Cardiac fibroblast (primary cell): ENCODE measurements at regions not wholly inside any gene's neighbourhood (a gene's known extent, or its start where the extent isn't known, plus 50 kb on each side); places are given as distances from the start of the nearest gene placed in this dataset.
A peak's percentile ranks its signal among the peaks of the same experiment; 100 is the strongest.

ENCODE experiments used
- DNase-seq, 2 donors: peaks; one replicate each; pipeline versions ENCODE4 v3.0.0 to v3.0.0-alpha.2; 2010; ENCODE audit warnings: low read depth in 2 of 2
- H3K4me3 ChIP-seq, 2 donors: replicated peaks in 1 of 2; 1 replicate in 1 of 2; 2 replicates in 1 of 2; pipeline ENCODE4 v1.5.1; 2011; ENCODE audit warnings: low read depth in 2 of 2, low read length in 2 of 2, mild to moderate bottlenecking in 2 of 2, moderate library complexity in 1 of 2
- CTCF ChIP-seq: IDR thresholded peaks from one replicate; pipeline ENCODE4 v1.5.1; 2011; ENCODE audit warnings: low read depth, mild to moderate bottlenecking, low read length, inconsistent platforms

DNA sequence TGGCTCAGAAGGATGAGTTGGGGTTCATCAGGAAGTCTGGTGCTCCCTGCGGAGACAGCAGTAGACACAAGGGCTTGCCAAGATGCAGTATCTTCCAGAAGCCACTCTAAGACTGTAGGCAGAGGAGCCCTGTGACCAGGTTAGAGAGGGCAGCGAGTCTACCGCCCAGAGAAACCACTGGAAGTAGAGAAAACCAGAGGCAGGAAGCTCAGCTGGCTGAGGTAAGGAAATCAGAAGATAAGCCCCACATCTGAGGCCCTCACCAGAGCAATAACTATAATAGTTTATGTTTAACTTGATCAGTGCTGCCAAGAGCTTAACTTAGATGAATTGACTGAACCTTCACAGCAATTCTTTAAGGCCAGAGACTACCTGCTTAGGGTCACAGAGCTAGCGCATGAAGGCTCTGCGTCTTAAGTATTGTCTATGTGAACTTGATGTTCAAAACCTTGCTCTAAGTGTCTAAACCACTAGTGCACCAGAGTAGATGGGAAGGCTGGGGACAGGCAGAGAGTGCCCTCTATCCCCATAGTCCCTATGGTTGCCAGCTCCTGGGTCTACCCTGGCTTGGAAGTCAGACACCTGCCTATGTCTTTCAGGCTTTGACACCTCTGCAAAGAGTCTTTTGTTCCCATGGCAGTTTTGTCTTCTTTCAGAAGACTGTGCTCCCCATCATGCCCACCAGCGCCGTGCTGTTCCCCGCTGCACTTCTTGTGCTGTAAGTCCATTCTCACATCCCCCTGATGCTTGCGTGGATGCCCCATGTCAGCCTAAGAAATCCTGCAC, 228.2 kb upstream of the KLF4 start:
- H3K4me3 ChIP-seq: no peak overlapping the region
- DNase-seq: no peak
- no peak for TF ChIP-seq CTCF

DNA sequence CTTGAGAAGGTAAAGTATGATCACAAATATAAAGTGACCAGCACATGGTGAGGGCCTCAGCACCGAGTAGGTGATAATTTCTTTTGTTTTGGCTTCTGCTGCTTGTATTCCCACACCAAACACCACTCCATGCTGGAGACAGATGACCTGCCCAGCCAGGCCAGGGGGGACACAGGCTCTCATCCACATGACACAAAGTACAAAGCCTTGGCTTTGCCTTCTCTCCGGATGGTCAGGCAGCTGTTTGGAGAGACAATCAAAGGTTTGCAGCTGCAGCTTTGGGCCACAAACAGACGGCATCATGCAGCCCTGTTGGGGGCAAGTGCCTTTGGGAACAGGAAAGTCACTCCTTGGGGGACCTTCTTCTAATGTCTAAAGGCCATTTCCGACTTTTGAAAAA, 226.2 kb upstream of the KLF4 start:
- no peak for DNase-seq
- no peak for TF ChIP-seq CTCF
- no peak overlapping the region for H3K4me3 ChIP-seq

DNA sequence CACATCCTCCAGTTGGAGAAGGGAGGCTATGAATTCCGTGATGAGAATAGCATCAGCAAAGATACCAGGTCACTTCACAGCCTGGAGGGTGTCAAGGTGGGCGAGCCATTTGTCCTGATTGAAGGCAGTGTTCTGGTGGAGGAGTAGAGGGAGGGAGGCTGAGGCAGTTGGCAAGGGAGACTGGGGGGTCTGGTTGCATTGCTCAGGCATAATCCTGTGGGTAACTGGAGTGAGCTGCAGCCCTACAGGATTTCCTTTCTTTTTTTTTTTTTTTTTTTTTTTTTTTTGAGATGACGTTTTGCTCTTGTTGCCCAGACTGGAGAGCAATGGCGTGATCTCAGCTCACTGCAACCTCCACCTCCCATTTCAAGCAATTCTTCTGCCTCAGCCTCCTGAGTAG, 223.9 kb upstream of the KLF4 start:
- DNase-seq: no peak
- H3K4me3 ChIP-seq: no peak overlapping the region
- no peak for TF ChIP-seq CTCF

DNA sequence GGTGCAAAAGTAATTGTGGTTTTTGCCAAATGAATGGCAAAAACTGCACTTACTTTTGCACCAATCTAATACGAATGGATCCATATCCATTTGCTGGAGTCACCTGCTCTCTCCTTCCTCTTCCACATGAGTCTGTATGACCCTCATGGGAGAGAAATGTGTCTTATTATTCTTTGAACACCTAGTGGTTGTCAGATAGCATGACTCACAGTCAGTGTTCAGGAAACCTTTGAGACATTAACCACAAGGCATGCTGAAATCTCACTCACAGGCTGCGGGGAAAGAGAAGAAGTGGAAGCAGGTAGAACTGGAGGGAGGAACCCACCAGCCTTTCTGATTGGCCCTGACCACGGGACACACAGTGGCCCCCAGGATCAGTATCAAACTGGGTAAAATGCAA, 222.8 kb upstream of the KLF4 start:
- H3K4me3 ChIP-seq: no peak overlapping the region
- peak; percentile 32 for TF ChIP-seq CTCF
- peak; percentile 45 to 78 for DNase-seq

GRCh38 chr9:107711542-107711941, 222.0 kb upstream of the KLF4 start:
- no peak overlapping the region for H3K4me3 ChIP-seq
- peak; percentile 94 for DNase-seq
- TF ChIP-seq CTCF: no peak

GRCh38 chr9:107710953-107711352, 221.4 kb upstream of the KLF4 start:
- no peak for DNase-seq
- no peak for TF ChIP-seq CTCF
- no peak overlapping the region for H3K4me3 ChIP-seq

GRCh38 chr9:107710546-107710945, 221.0 kb upstream of the KLF4 start:
- H3K4me3 ChIP-seq: no peak overlapping the region
- no peak for TF ChIP-seq CTCF
- peak in 1 of 2 donors; percentile 56 for DNase-seq
